ENCODE measurements at regions not wholly inside any gene's neighbourhood (a gene's known extent, or its start where the extent isn't known, plus 50 kb on each side); places are given as distances from the start of the nearest gene placed in this dataset.
"Not testable (repeated sequence)": the region's sequence is repeated elsewhere in the genome, so short reads cannot be mapped to it uniquely, and the experiment has no call there.

- DNase-seq (ENCODE audit: low read depth) = no peak
- no peak for TF ChIP-seq CTCF (IDR thresholded peaks at IDR 0.05; ENCODE audit: insufficient read depth, low read length, poor library complexity, severe bottlenecking)
- H3K36me3 ChIP-seq (ENCODE audit: control insufficient read depth, insufficient read depth, low read length) = no peaks in the 10 kb centered on the region
- H3K4me3 ChIP-seq (ENCODE audit: low read depth, low read length) = no peak overlapping the region
- no peaks in the 10 kb centered on the region for H3K27me3 ChIP-seq (ENCODE audit: control insufficient read depth, insufficient read depth, low read length)
These were observed 931.5 kb downstream of the TYW1 start for GRCh38 chr7:67928141-67928540.

- not testable (repeated sequence) for DNase-seq (ENCODE audit: low read depth); H3K4me3 ChIP-seq (ENCODE audit: low read depth, low read length); H3K27me3 ChIP-seq (ENCODE audit: control insufficient read depth, insufficient read depth, low read length); H3K36me3 ChIP-seq (ENCODE audit: control insufficient read depth, insufficient read depth, low read length)
These were observed 939.8 kb downstream of the TYW1 start for GRCh38 chr7:67936447-67936846.

DNA sequence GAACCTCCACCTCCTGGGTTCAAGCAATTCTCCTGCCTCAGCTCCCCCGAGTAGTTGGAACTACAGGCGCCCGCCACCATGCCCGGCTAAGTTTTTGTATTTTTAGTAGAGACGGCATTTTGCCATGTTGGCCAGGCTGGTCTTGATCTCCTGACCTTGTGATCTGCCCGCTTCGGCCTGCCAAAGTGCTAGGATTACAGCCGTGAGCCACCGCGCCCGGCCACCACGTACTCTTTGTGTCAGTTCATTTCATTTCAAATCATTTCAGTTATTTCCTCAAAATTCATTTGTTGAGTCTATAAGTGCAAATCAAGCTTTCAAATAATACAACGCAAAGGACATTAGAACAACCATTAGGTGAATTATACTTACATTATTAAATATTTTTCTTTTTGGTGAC is 943.8 kb downstream of the TYW1 start:
- TF ChIP-seq CTCF (IDR thresholded peaks at IDR 0.05; ENCODE audit: insufficient read depth, low read length, poor library complexity, severe bottlenecking) = no peak
- no peak for DNase-seq (ENCODE audit: low read depth)
- H3K36me3 ChIP-seq (ENCODE audit: control insufficient read depth, insufficient read depth, low read length) = no peaks in the 10 kb centered on the region
- no peak overlapping the region for H3K4me3 ChIP-seq (ENCODE audit: low read depth, low read length)
- no peaks in the 10 kb centered on the region for H3K27me3 ChIP-seq (ENCODE audit: control insufficient read depth, insufficient read depth, low read length)

- no peaks in the 10 kb centered on the region for H3K36me3 ChIP-seq (ENCODE audit: control insufficient read depth, insufficient read depth, low read length)
- no peak for DNase-seq (ENCODE audit: low read depth)
These were observed 950.6 kb downstream of the TYW1 start for GRCh38 chr7:67947191-67947590.

DNA sequence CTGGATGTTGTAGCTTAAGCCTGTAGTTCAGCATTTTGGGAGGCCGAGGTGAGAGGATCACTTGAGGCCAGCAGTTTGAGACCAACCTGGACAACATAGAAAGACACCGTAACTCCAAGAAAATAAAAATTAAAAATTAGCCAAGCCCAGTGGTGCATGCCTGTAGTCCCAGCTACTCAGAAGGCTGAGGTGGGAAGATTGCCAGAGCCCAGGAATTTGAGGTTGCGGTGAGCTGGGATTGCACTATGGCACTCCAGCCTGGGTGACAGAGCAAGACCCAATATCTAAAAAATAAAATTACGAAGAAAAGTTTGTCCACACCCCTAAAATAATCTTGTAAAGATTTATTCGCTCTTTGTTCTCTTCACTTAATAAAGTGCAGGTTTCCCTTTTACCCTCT is 951.0 kb downstream of the TYW1 start:
- H3K27me3 ChIP-seq (ENCODE audit: control insufficient read depth, insufficient read depth, low read length) = no peaks in the 10 kb centered on the region
- H3K36me3 ChIP-seq (ENCODE audit: control insufficient read depth, insufficient read depth, low read length) = no peaks in the 10 kb centered on the region
- TF ChIP-seq CTCF (IDR thresholded peaks at IDR 0.05; ENCODE audit: insufficient read depth, low read length, poor library complexity, severe bottlenecking) = no peak
- H3K4me3 ChIP-seq (ENCODE audit: low read depth, low read length) = no peak overlapping the region
- DNase-seq (ENCODE audit: low read depth) = no peak

More at GRCh38 chr7:67947191-67947590, 950.6 kb downstream of the TYW1 start:
- no peak for TF ChIP-seq CTCF (IDR thresholded peaks at IDR 0.05; ENCODE audit: insufficient read depth, low read length, poor library complexity, severe bottlenecking)
- Histone ChIP-seq H3K27me3 (ENCODE audit: control insufficient read depth, insufficient read depth, low read length) (no peaks in the 10 kb centered on the region), H3K4me3 (ENCODE audit: low read depth, low read length) (no peak overlapping the region)

DNA sequence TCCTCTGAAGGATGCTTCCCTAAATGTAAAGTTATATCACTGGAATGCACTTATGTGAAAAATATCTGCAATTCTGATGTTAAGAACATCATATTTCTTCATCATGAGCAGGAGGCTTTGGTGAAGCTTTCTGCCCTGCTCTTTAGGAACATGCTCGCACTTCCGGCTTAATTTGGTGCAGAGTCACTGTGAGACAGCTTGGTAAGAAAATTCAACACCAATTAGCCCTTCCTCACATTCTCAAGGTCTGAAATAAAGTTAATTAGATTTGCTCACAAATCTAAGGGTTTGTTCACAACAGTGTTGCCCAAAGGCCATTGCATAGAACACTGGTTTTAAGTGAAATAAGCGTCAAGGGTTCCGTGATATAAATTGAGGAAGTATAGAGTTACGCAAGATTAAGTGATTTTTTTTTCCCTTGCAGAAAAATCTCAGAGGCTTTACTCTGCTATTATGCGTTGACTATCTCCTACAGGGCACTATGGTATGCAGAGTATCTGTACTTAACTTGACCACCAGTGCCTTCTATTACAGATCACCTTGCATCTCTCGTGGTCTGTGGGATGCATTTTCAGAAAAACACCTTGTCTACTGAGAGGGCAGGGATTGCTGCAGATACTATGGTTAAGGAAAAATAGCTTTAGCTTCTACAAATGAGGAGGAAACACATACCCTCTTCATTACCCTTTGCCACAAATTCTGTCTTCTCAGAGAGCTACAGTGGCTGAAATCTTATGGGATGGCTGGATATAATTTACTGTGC is 953.9 kb downstream of the TYW1 start:
- no peak overlapping the region for H3K4me3 ChIP-seq (ENCODE audit: low read depth, low read length)
- no peak for DNase-seq (ENCODE audit: low read depth)
- no peak for TF ChIP-seq CTCF (IDR thresholded peaks at IDR 0.05; ENCODE audit: insufficient read depth, low read length, poor library complexity, severe bottlenecking)
- H3K36me3 ChIP-seq (ENCODE audit: control insufficient read depth, insufficient read depth, low read length) = no peaks in the 10 kb centered on the region
- no peaks in the 10 kb centered on the region for H3K27me3 ChIP-seq (ENCODE audit: control insufficient read depth, insufficient read depth, low read length)
